Esophagus muscularis mucosa (tissue), 4 donors: ENCODE measurements at regions not wholly inside any gene's neighbourhood (a gene's known extent, or its start where the extent isn't known, plus 50 kb on each side); places are given as distances from the start of the nearest gene placed in this dataset.

Source experiments
- DNase-seq: peaks from one replicate; pipeline ENCODE4 v3.0.0-alpha.2; 2017; ENCODE audit errors: extremely low spot score
- H3K27ac ChIP-seq, 4 donors: fragments of 200-600 bp; sonication (generic); replicated peaks in 1 of 4; 1 replicate in 3 of 4; 2 replicates in 1 of 4; pipeline ENCODE4 v1.5.1; 2016 to 2019; ENCODE audit warnings: mild to moderate bottlenecking in 1 of 4
- H3K27me3 ChIP-seq, 4 donors: fragments of 200-600 bp; sonication (generic); one replicate each; pipeline versions ENCODE4 v1.5.1 to v1.6.0; 2016 to 2019
- H3K36me3 ChIP-seq, 4 donors: fragments of 200-600 bp; sonication (generic); one replicate each; pipeline ENCODE4 v1.5.1; 2016 to 2019
- H3K4me1 ChIP-seq, 4 donors: fragments of 200-600 bp; sonication (generic); one replicate each; pipeline ENCODE4 v1.5.1; 2016 to 2019
- H3K4me3 ChIP-seq, 4 donors: fragments of 200-600 bp; sonication (generic); 1 replicate in 2 of 4; 2 replicates in 2 of 4; pipeline ENCODE4 v1.5.1; 2016 to 2019; ENCODE audit warnings: mild to moderate bottlenecking in 4 of 4, moderate library complexity in 1 of 4
- H3K9me3 ChIP-seq, 4 donors: fragments of 200-600 bp; sonication (generic); 1 replicate in 3 of 4; 2 replicates in 1 of 4; pipeline ENCODE4 v1.5.1; 2016 to 2019
- CTCF ChIP-seq, 3 experiments: fragments of 200-600 bp in 2 of 3; fragments of 450-650 bp in 1 of 3; sonication (generic) in 2 of 3; IDR thresholded peaks; one replicate each; pipeline ENCODE4 v1.5.1; 2017 to 2019; ENCODE audit warnings: antibody characterized with exemption in 3 of 3, mild to moderate bottlenecking in 2 of 3, moderate library complexity in 1 of 3
- EP300 ChIP-seq: sonication (generic); formaldehyde crosslinking; IDR thresholded peaks from one replicate; pipeline ENCODE4 v1.6.1; 2017; ENCODE audit warnings: antibody characterized with exemption
- POLR2A ChIP-seq: fragments of 450-650 bp; IDR thresholded peaks from one replicate; pipeline ENCODE4 v1.6.1; 2017; ENCODE audit warnings: antibody characterized with exemption, moderate library complexity, mild to moderate bottlenecking, low read depth
- POLR2AphosphoS5 ChIP-seq, 2 donors: sonication (generic); formaldehyde crosslinking; IDR thresholded peaks; one replicate each; pipeline ENCODE4 v1.6.1; 2017; ENCODE audit warnings: antibody characterized with exemption in 2 of 2
- WGBS: methylation state at CpG from one replicate; pipeline ENCODE4 v1.1.5; 2018; 5-methylcytosine and 5-hydroxymethylcytosine counted together
- intact Hi-C: fragments of 100-400 bp; cut with DNase I; formaldehyde crosslinking; loops from one replicate; pipeline ENCODE4 v1.15.1; 2023

- Histone ChIP-seq H3K9me3 (no peaks in the 10 kb centered on the region), H3K27ac (no peak overlapping the region), H3K27me3 (no peaks in the 10 kb centered on the region), H3K4me1 (no peaks in the 10 kb centered on the region), H3K4me3 (no peak overlapping the region), H3K36me3 (no peaks in the 10 kb centered on the region)
- no peak for TF ChIP-seq EP300
- TF ChIP-seq POLR2A = no peak
- TF ChIP-seq CTCF (IDR thresholded peaks at IDR 0.05) = no peak
- TF ChIP-seq POLR2AphosphoS5 (IDR thresholded peaks at IDR 0.05) = no peak
- WGBS = 43% methylated on average over 4 of the region's 4 CpGs
- DNase-seq = no peak
- intact Hi-C loops = no loop called here
Observed at GRCh38 chr16:63185235-63185780, 1149.1 kb upstream of the CDH8 start.

- intact Hi-C loops = no loop called here
- no peaks in the 10 kb centered on the region for H3K9me3 ChIP-seq
- no peak for DNase-seq
- no peak for TF ChIP-seq EP300
- TF ChIP-seq POLR2A = no peak
- no peak for TF ChIP-seq CTCF (IDR thresholded peaks at IDR 0.05)
- TF ChIP-seq POLR2AphosphoS5 (IDR thresholded peaks at IDR 0.05) = no peak
- no peaks in the 10 kb centered on the region for H3K4me1 ChIP-seq
- no peaks in the 10 kb centered on the region for H3K36me3 ChIP-seq
- no peaks in the 10 kb centered on the region for H3K27me3 ChIP-seq
- H3K4me3 ChIP-seq = no peak overlapping the region
- 38% methylated on average over 2 of the region's 2 CpGs for WGBS
- no peak overlapping the region for H3K27ac ChIP-seq
Observed at GRCh38 chr16:63183743-63184142, 1147.5 kb upstream of the CDH8 start.

- TF ChIP-seq EP300 (no peak), POLR2AphosphoS5 (IDR thresholded peaks at IDR 0.05) (no peak), CTCF (IDR thresholded peaks at IDR 0.05) (no peak), POLR2A (no peak)
- no peaks in the 10 kb centered on the region for H3K9me3 ChIP-seq
- no peak for DNase-seq
- no peaks in the 10 kb centered on the region for H3K36me3 ChIP-seq
- no peak overlapping the region for H3K4me3 ChIP-seq
- no peaks in the 10 kb centered on the region for H3K4me1 ChIP-seq
- H3K27ac ChIP-seq = no peak overlapping the region
- intact Hi-C loops = no loop called here
- H3K27me3 ChIP-seq = no peaks in the 10 kb centered on the region
Observed at GRCh38 chr16:63175313-63175712, 1139.1 kb upstream of the CDH8 start.

- intact Hi-C loops = no loop called here
- no peak for DNase-seq
- no peaks in the 10 kb centered on the region for H3K9me3 ChIP-seq
Observed at GRCh38 chr16:63174801-63175200, 1138.6 kb upstream of the CDH8 start.

More at GRCh38 chr16:63174801-63175200, 1138.6 kb upstream of the CDH8 start:
- no peaks in the 10 kb centered on the region for H3K4me1 ChIP-seq
- H3K27ac ChIP-seq = no peak overlapping the region
- TF ChIP-seq POLR2A = no peak
- no peak for TF ChIP-seq EP300
- TF ChIP-seq POLR2AphosphoS5 (IDR thresholded peaks at IDR 0.05) = no peak
- TF ChIP-seq CTCF (IDR thresholded peaks at IDR 0.05) = no peak
- H3K27me3 ChIP-seq = no peaks in the 10 kb centered on the region
- H3K4me3 ChIP-seq = no peak overlapping the region
- no peaks in the 10 kb centered on the region for H3K36me3 ChIP-seq
